Omental fat pad (tissue), 3 donors: ENCODE measurements at regions not wholly inside any gene's neighbourhood (a gene's known extent, or its start where the extent isn't known, plus 50 kb on each side); places are given as distances from the start of the nearest gene placed in this dataset.
"Not testable (repeated sequence)": the region's sequence is repeated elsewhere in the genome, so short reads cannot be mapped to it uniquely, and the experiment has no call there.

Experiments used
- ATAC-seq: fragments of 150-250 bp; one replicate; pipeline ENCODE4 v1.9.1; 2016; ENCODE audit warnings: mild to moderate bottlenecking, moderate library complexity; ENCODE audit not compliant: low FRiP score
- DNase-seq: peaks from one replicate; pipeline ENCODE4 v3.0.0-alpha.2; 2019; ENCODE audit warnings: low spot score
- TF ChIP-seq, protein P1 (sequence below), 3 donors: fragments of 450-650 bp; IDR thresholded peaks; one replicate each; pipeline ENCODE4 v1.5.1; 2016 to 2017; ENCODE audit warnings: antibody characterized with exemption in 3 of 3, mild to moderate bottlenecking in 3 of 3, moderate library complexity in 2 of 3

- ATAC-seq, result peak; percentile 68
- DNase-seq, result no peak
- TF ChIP-seq, protein P1, sequence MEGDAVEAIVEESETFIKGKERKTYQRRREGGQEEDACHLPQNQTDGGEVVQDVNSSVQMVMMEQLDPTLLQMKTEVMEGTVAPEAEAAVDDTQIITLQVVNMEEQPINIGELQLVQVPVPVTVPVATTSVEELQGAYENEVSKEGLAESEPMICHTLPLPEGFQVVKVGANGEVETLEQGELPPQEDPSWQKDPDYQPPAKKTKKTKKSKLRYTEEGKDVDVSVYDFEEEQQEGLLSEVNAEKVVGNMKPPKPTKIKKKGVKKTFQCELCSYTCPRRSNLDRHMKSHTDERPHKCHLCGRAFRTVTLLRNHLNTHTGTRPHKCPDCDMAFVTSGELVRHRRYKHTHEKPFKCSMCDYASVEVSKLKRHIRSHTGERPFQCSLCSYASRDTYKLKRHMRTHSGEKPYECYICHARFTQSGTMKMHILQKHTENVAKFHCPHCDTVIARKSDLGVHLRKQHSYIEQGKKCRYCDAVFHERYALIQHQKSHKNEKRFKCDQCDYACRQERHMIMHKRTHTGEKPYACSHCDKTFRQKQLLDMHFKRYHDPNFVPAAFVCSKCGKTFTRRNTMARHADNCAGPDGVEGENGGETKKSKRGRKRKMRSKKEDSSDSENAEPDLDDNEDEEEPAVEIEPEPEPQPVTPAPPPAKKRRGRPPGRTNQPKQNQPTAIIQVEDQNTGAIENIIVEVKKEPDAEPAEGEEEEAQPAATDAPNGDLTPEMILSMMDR (IDR thresholded peaks at IDR 0.05), result no peak
These were observed 106.9 kb upstream of the LYPLAL1 start for GRCh38 chr1:219066631-219067349.

DNA sequence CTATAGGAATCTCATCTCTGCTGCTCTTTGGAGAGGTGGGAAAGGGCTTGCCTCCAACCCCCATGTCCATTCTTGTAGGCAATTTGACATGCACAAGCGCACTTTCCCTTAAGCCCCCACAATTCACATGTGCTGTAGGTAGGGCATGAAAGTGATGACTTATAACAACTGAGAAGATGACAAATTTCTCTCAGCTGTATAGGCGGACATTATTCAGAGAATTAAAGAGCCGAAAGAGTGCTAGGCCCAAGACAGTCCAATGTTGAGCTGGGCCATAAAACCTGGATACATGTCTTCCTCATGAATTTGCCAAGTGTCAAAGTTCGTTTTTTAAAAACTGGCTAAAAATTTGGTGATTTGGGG is 106.3 kb upstream of the LYPLAL1 start:
- ATAC-seq, result no peak
- DNase-seq, result no peak
- TF ChIP-seq, protein P1 (IDR thresholded peaks at IDR 0.05), result no peak

- not testable (repeated sequence) for ATAC-seq, DNase-seq
These were observed 103.3 kb upstream of the LYPLAL1 start for GRCh38 chr1:219070395-219070794.

GRCh38 chr1:219071209-219071608 is 102.5 kb upstream of the LYPLAL1 start:
- ATAC-seq, result no peak
- TF ChIP-seq, protein P1 (IDR thresholded peaks at IDR 0.05), result no peak

DNA sequence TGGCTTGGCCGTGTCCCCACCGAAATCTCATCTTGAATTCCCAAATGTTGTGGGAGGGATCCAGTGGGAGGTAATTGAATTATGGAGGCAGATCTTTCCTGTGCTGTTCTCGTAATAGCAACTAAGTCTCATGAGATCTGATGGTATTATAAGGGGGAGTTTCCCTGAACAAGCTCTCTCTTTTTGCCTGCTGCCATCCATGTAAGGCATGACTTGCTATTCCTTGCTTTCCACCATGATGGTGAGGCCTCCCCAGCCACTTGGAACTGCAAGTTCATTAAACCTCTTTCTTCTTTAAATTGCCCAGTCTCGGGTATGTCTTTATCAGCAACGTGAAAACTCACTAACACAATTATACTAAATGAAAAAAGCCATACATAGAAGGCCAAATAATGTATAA is 101.3 kb upstream of the LYPLAL1 start:
- TF ChIP-seq, protein P1 (IDR thresholded peaks at IDR 0.05), result no peak
- no peak for ATAC-seq
- no peak for DNase-seq

More at GRCh38 chr1:219071209-219071608, 102.5 kb upstream of the LYPLAL1 start:
- no peak for DNase-seq

GRCh38 chr1:219074084-219074728 is 99.5 kb upstream of the LYPLAL1 start:
- TF ChIP-seq, protein P1 (IDR thresholded peaks at IDR 0.05), result no peak
- DNase-seq (no peak), ATAC-seq (no peak)

GRCh38 chr1:219075121-219075879 is 98.4 kb upstream of the LYPLAL1 start:
- DNase-seq, result no peak
- no peak for ATAC-seq
- TF ChIP-seq, protein P1 (IDR thresholded peaks at IDR 0.05), result no peak
